ENCODE measurements at regions not wholly inside any gene's neighbourhood (a gene's known extent, or its start where the extent isn't known, plus 50 kb on each side); places are given as distances from the start of the nearest gene placed in this dataset.

- TF ChIP-seq EZH2 (optimal IDR thresholded peaks at IDR 0.05; ENCODE audit: low read depth, low read length) (no peak), CTCF (IDR thresholded peaks at IDR 0.05; ENCODE audit: low read length) (no peak)
Observed at GRCh38 chr4:159736411-159736810, 633.5 kb downstream of the RAPGEF2 start.

All from MM.1S (cell line).